DOHH2 (cell line): ENCODE measurements at regions not wholly inside any gene's neighbourhood (a gene's known extent, or its start where the extent isn't known, plus 50 kb on each side); places are given as distances from the start of the nearest gene placed in this dataset.

Source experiments
- EZH2phosphoT487 ChIP-seq: fragments of 200-600 bp; sonication (generic); IDR thresholded peaks from 2 replicates; pipeline ENCODE4 v1.6.1; 2017; ENCODE audit warnings: borderline replicate concordance, mild to moderate bottlenecking, antibody characterized with exemption, low read length, moderate library complexity, mixed read lengths
- TF ChIP-seq, protein P1 (sequence below): fragments of 200-600 bp; sonication (generic); IDR thresholded peaks from one replicate; pipeline ENCODE4 v1.5.1; 2014; ENCODE audit warnings: antibody characterized with exemption, mild to moderate bottlenecking, low read depth, low read length; ENCODE audit not compliant: poor library complexity, severe bottlenecking

DNA sequence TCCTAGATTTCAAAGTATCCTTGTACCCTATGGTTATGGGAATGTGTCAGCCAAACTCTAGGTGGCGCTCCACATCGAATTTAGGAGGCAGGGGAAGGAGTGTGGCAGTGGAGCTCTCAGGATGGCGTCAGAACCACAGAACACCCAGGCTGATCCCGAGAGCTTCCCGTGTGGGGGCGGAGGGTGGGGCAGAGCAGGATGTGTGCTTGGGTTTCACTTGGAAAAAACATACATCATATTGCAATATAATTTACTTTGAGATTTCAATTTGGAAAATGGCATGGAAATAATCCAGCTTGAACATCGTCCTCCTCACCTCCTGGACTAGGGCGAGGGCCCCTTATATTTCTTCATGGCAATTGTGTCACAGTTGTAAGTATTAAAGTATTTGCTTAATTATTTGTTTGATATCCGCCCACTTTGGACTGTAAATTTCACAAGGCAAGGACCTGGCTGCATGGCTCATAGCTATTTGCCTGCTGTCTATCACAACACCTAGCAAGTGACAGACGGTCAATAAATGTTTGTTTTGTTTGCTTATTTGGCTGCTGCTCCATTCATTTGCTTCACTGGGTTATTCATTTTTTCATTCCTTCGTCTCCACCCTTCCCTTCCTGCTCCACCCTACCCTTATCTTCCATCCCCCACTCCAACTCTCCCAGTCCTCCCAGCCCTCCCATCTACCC lies 221.5 kb upstream of the HMGA2 start:
- TF ChIP-seq, protein P1, sequence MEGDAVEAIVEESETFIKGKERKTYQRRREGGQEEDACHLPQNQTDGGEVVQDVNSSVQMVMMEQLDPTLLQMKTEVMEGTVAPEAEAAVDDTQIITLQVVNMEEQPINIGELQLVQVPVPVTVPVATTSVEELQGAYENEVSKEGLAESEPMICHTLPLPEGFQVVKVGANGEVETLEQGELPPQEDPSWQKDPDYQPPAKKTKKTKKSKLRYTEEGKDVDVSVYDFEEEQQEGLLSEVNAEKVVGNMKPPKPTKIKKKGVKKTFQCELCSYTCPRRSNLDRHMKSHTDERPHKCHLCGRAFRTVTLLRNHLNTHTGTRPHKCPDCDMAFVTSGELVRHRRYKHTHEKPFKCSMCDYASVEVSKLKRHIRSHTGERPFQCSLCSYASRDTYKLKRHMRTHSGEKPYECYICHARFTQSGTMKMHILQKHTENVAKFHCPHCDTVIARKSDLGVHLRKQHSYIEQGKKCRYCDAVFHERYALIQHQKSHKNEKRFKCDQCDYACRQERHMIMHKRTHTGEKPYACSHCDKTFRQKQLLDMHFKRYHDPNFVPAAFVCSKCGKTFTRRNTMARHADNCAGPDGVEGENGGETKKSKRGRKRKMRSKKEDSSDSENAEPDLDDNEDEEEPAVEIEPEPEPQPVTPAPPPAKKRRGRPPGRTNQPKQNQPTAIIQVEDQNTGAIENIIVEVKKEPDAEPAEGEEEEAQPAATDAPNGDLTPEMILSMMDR: peak; percentile 67
- TF ChIP-seq EZH2phosphoT487: no peak
